ENCODE measurements at regions not wholly inside any gene's neighbourhood (a gene's known extent, or its start where the extent isn't known, plus 50 kb on each side); places are given as distances from the start of the nearest gene placed in this dataset.
"Not testable (repeated sequence)": the region's sequence is repeated elsewhere in the genome, so short reads cannot be mapped to it uniquely, and the experiment has no call there.

GRCh38 chr14:105900398-105901160, 374.2 kb downstream of the TMEM121 start:
- DNase-seq (ENCODE audit: low read depth in 2 of 2) = no peak

- no peak for DNase-seq (ENCODE audit: low read depth in 2 of 2)
Measured at GRCh38 chr14:105901226-105901625, 374.8 kb downstream of the TMEM121 start.

- DNase-seq (ENCODE audit: low read depth in 2 of 2) = no peak
Measured at GRCh38 chr14:105902131-105902898, 375.9 kb downstream of the TMEM121 start.

GRCh38 chr14:105902899-105903165, 376.4 kb downstream of the TMEM121 start:
- DNase-seq (ENCODE audit: low read depth in 2 of 2) = not testable (repeated sequence)

GRCh38 chr14:105903971-105904370, 377.6 kb downstream of the TMEM121 start:
- DNase-seq (ENCODE audit: low read depth in 2 of 2) = no peak

GRCh38 chr14:105904379-105904778, 378.0 kb downstream of the TMEM121 start:
- no peak for DNase-seq (ENCODE audit: low read depth in 2 of 2)

- DNase-seq (ENCODE audit: low read depth in 2 of 2) = no peak
Measured at GRCh38 chr14:105905456-105905855, 379.1 kb downstream of the TMEM121 start.

GRCh38 chr14:105907276-105907675, 380.9 kb downstream of the TMEM121 start:
- no peak for DNase-seq (ENCODE audit: low read depth in 2 of 2)

GRCh38 chr14:105908006-105908405, 381.6 kb downstream of the TMEM121 start:
- DNase-seq (ENCODE audit: low read depth in 2 of 2) = no peak

GRCh38 chr14:105908481-105908911, 382.1 kb downstream of the TMEM121 start:
- DNase-seq (ENCODE audit: low read depth in 2 of 2) = no peak

- DNase-seq (ENCODE audit: low read depth in 2 of 2) = no peak
Measured at GRCh38 chr14:105909046-105909827, 382.9 kb downstream of the TMEM121 start.

GRCh38 chr14:105909828-105910120, 383.4 kb downstream of the TMEM121 start:
- not testable (repeated sequence) for DNase-seq (ENCODE audit: low read depth in 2 of 2)

- DNase-seq (ENCODE audit: low read depth in 2 of 2) = no peak
Measured at GRCh38 chr14:105910426-105910825, 384.0 kb downstream of the TMEM121 start.

- DNase-seq (ENCODE audit: low read depth in 2 of 2) = no peak
Measured at GRCh38 chr14:105911006-105911847, 384.8 kb downstream of the TMEM121 start.

- not testable (repeated sequence) for DNase-seq (ENCODE audit: low read depth in 2 of 2)
Measured at GRCh38 chr14:105911848-105912292, 385.5 kb downstream of the TMEM121 start.

- no peak for DNase-seq (ENCODE audit: low read depth in 2 of 2)
Measured at GRCh38 chr14:105912641-105913180, 386.3 kb downstream of the TMEM121 start.

GRCh38 chr14:105913221-105913620, 386.8 kb downstream of the TMEM121 start:
- DNase-seq (ENCODE audit: low read depth in 2 of 2) = no peak

- DNase-seq (ENCODE audit: low read depth in 2 of 2) = no peak
Measured at GRCh38 chr14:105913861-105914260, 387.5 kb downstream of the TMEM121 start.

GRCh38 chr14:105914281-105914680, 387.9 kb downstream of the TMEM121 start:
- not testable (repeated sequence) for DNase-seq (ENCODE audit: low read depth in 2 of 2)

GRCh38 chr14:105914738-105915385, 388.5 kb downstream of the TMEM121 start:
- no peak for DNase-seq (ENCODE audit: low read depth in 2 of 2)

GRCh38 chr14:105915546-105915945, 389.2 kb downstream of the TMEM121 start:
- not testable (repeated sequence) for DNase-seq (ENCODE audit: low read depth in 2 of 2)
